ENCODE measurements at regions not wholly inside any gene's neighbourhood (a gene's known extent, or its start where the extent isn't known, plus 50 kb on each side); places are given as distances from the start of the nearest gene placed in this dataset.

DNA sequence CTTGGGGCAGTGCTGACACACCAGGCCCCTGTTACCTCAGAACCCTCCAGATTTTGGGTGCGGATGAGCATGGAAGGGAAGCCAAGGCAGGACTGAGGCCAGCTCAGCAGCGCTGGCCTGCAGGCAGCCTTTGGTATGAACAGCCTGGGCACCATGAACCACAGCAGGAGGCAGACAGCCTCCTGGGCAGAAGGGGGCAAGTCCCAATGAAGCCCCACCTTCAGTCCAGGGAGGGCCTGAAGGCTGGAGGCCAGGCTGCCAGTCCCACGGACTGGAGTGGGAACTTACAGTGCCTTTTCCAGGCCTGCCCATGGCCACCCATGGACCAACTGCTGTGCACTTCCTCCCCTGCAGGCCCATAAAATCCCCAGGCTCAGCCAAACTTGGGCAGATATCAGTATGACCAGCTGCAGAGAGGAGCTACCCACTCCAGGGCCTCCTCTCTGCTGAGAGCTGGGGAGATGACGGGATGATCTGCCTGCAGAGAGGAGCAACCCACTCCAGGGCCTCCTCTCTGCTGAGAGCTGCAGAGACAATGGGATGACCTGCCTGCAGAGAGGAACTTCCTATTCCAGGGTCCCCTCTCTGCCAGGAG lies 74.7 kb downstream of the NEURL3 start:
- TF ChIP-seq CTCF (conservative IDR thresholded peaks at IDR 0.05; ENCODE audit: low read depth, low read length) (no peak), RAD21 (IDR thresholded peaks at IDR 0.05; ENCODE audit: low read length) (no peak), CEBPB (IDR thresholded peaks at IDR 0.05; ENCODE audit: low read depth, low read length) (no peak), POLR2A (IDR thresholded peaks at IDR 0.05; ENCODE audit: low read depth, low read length) (no peak), USF2 (IDR thresholded peaks at IDR 0.05; ENCODE audit: low read depth, low read length) (no peak), MAFK (IDR thresholded peaks at IDR 0.05; ENCODE audit: low read depth, low read length) (no peak), NFE2L2 (IDR thresholded peaks at IDR 0.05; ENCODE audit: low read depth, low read length) (no peak), FOS (IDR thresholded peaks at IDR 0.05; ENCODE audit: low read depth, low read length) (no peak), SMC3 (IDR thresholded peaks at IDR 0.05; ENCODE audit: low read depth, low read length) (no peak)
- TF ChIP-seq, protein P1, sequence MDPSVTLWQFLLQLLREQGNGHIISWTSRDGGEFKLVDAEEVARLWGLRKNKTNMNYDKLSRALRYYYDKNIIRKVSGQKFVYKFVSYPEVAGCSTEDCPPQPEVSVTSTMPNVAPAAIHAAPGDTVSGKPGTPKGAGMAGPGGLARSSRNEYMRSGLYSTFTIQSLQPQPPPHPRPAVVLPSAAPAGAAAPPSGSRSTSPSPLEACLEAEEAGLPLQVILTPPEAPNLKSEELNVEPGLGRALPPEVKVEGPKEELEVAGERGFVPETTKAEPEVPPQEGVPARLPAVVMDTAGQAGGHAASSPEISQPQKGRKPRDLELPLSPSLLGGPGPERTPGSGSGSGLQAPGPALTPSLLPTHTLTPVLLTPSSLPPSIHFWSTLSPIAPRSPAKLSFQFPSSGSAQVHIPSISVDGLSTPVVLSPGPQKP (IDR thresholded peaks at IDR 0.05; ENCODE audit: borderline replicate concordance, low read depth, low read length): no peak
